ENCODE measurements at regions not wholly inside any gene's neighbourhood (a gene's known extent, or its start where the extent isn't known, plus 50 kb on each side); places are given as distances from the start of the nearest gene placed in this dataset.

DNA sequence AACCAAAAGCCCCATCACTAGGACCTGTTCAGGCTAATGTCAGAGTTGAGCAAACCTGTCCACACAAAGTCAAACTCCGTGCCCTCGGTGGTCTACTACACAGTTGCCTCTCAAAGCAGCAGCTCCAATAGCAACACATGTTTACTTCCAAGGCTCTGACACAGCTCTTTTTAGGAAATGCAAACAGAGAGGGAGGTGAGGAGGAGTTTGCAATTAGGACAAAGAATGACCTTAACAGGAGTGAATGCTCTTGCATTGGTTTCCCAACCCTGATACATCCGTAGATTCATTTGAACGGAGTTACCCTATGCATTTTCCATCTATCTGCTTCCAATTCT, 64.8 kb upstream of the GOLGA8B start (continued):
- TF ChIP-seq HDAC1 (IDR thresholded peaks at IDR 0.05): no peak; a peak in 2 of 4 replicates
- TF ChIP-seq NR3C1 (CRISPR knock-in tag; IDR thresholded peaks at IDR 0.05): no peak
- no peak for TF ChIP-seq ZNF124 (CRISPR knock-in tag; IDR thresholded peaks at IDR 0.05)
- TF ChIP-seq, protein P1, sequence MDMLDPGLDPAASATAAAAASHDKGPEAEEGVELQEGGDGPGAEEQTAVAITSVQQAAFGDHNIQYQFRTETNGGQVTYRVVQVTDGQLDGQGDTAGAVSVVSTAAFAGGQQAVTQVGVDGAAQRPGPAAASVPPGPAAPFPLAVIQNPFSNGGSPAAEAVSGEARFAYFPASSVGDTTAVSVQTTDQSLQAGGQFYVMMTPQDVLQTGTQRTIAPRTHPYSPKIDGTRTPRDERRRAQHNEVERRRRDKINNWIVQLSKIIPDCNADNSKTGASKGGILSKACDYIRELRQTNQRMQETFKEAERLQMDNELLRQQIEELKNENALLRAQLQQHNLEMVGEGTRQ (CRISPR knock-in tag; IDR thresholded peaks at IDR 0.05): no peak
- no peak for TF ChIP-seq ELF1 (tag; IDR thresholded peaks at IDR 0.05)
- no peak for TF ChIP-seq TRIM28 (IDR thresholded peaks at IDR 0.05)
- no peak for TF ChIP-seq TRIM24 (IDR thresholded peaks at IDR 0.05)
- no peak for TF ChIP-seq KAT2B (IDR thresholded peaks at IDR 0.05; ENCODE audit: low read depth, low read length)
- no peak for TF ChIP-seq NBN (IDR thresholded peaks at IDR 0.05; ENCODE audit: low read depth)
- TF ChIP-seq ZNF133 (CRISPR knock-in tag; IDR thresholded peaks at IDR 0.05): no peak
- TF ChIP-seq, protein P2, sequence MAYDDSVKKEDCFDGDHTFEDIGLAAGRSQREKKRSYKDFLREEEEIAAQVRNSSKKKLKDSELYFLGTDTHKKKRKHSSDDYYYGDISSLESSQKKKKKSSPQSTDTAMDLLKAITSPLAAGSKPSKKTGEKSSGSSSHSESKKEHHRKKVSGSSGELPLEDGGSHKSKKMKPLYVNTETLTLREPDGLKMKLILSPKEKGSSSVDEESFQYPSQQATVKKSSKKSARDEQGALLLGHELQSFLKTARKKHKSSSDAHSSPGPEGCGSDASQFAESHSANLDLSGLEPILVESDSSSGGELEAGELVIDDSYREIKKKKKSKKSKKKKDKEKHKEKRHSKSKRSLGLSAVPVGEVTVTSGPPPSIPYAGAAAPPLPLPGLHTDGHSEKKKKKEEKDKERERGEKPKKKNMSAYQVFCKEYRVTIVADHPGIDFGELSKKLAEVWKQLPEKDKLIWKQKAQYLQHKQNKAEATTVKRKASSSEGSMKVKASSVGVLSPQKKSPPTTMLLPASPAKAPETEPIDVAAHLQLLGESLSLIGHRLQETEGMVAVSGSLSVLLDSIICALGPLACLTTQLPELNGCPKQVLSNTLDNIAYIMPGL (CRISPR knock-in tag; IDR thresholded peaks at IDR 0.05): no peak
- TF ChIP-seq TEAD2 (tag; IDR thresholded peaks at IDR 0.05): no peak
- TF ChIP-seq ZBTB43 (CRISPR knock-in tag; IDR thresholded peaks at IDR 0.05): no peak
- TF ChIP-seq, protein P3, sequence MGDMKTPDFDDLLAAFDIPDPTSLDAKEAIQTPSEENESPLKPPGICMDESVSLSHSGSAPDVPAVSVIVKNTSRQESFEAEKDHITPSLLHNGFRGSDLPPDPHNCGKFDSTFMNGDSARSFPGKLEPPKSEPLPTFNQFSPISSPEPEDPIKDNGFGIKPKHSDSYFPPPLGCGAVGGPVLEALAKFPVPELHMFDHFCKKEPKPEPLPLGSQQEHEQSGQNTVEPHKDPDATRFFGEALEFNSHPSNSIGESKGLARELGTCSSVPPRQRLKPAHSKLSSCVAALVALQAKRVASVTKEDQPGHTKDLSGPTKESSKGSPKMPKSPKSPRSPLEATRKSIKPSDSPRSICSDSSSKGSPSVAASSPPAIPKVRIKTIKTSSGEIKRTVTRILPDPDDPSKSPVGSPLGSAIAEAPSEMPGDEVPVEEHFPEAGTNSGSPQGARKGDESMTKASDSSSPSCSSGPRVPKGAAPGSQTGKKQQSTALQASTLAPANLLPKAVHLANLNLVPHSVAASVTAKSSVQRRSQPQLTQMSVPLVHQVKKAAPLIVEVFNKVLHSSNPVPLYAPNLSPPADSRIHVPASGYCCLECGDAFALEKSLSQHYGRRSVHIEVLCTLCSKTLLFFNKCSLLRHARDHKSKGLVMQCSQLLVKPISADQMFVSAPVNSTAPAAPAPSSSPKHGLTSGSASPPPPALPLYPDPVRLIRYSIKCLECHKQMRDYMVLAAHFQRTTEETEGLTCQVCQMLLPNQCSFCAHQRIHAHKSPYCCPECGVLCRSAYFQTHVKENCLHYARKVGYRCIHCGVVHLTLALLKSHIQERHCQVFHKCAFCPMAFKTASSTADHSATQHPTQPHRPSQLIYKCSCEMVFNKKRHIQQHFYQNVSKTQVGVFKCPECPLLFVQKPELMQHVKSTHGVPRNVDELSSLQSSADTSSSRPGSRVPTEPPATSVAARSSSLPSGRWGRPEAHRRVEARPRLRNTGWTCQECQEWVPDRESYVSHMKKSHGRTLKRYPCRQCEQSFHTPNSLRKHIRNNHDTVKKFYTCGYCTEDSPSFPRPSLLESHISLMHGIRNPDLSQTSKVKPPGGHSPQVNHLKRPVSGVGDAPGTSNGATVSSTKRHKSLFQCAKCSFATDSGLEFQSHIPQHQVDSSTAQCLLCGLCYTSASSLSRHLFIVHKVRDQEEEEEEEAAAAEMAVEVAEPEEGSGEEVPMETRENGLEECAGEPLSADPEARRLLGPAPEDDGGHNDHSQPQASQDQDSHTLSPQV (IDR thresholded peaks at IDR 0.05): 0 out of 2 replicates have a peak, but pooled peaks have one; percentile 49
- TF ChIP-seq, protein P4, sequence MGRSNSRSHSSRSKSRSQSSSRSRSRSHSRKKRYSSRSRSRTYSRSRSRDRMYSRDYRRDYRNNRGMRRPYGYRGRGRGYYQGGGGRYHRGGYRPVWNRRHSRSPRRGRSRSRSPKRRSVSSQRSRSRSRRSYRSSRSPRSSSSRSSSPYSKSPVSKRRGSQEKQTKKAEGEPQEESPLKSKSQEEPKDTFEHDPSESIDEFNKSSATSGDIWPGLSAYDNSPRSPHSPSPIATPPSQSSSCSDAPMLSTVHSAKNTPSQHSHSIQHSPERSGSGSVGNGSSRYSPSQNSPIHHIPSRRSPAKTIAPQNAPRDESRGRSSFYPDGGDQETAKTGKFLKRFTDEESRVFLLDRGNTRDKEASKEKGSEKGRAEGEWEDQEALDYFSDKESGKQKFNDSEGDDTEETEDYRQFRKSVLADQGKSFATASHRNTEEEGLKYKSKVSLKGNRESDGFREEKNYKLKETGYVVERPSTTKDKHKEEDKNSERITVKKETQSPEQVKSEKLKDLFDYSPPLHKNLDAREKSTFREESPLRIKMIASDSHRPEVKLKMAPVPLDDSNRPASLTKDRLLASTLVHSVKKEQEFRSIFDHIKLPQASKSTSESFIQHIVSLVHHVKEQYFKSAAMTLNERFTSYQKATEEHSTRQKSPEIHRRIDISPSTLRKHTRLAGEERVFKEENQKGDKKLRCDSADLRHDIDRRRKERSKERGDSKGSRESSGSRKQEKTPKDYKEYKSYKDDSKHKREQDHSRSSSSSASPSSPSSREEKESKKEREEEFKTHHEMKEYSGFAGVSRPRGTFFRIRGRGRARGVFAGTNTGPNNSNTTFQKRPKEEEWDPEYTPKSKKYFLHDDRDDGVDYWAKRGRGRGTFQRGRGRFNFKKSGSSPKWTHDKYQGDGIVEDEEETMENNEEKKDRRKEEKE (IDR thresholded peaks at IDR 0.05; ENCODE audit: borderline replicate concordance in 1 of 2, control insufficient read depth in 1 of 2, low read depth in 2 of 2, low read length in 1 of 2): no peak
- TF ChIP-seq FOXA1 (IDR thresholded peaks at IDR 0.05; ENCODE audit: borderline replicate concordance): no peak
- TF ChIP-seq RAD21 (CRISPR knock-in tag; conservative IDR thresholded peaks at IDR 0.05 in 1 of 2, IDR thresholded peaks at IDR 0.05 in 1 of 2): no peak
- no peak for TF ChIP-seq RBBP5 (IDR thresholded peaks at IDR 0.05; ENCODE audit: borderline replicate concordance, insufficient read depth, low read length, poor library complexity, severe bottlenecking)
- no peak; the same call in 1 of the 2 replicates for TF ChIP-seq ZEB2 (IDR thresholded peaks at IDR 0.05)
